SIG-M5 (cell line): ENCODE measurements at regions not wholly inside any gene's neighbourhood (a gene's known extent, or its start where the extent isn't known, plus 50 kb on each side); places are given as distances from the start of the nearest gene placed in this dataset.

Source experiments
- DNase-seq: peaks from one replicate; lab custom pipeline; 2025; lab: John Stamatoyannopoulos, UW

DNA sequence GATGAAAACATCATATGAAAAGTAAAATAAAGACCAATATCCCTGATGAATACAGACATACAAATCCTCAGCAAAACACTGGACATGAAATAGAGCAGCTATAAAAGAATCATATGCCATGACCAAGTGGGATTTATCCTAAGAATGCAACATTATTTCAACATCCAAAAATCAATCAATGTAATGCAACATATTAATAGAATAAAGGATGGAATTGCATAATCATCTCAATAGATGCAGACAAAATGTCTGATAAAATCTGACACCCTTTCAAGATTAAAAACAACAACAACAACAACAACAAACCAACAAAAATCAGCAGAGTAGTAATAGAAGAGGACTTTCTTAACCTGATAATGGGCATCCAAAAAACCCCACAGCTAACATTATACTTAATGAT is 63.8 kb upstream of the IL1R1 start:
- no peak for DNase-seq

DNA sequence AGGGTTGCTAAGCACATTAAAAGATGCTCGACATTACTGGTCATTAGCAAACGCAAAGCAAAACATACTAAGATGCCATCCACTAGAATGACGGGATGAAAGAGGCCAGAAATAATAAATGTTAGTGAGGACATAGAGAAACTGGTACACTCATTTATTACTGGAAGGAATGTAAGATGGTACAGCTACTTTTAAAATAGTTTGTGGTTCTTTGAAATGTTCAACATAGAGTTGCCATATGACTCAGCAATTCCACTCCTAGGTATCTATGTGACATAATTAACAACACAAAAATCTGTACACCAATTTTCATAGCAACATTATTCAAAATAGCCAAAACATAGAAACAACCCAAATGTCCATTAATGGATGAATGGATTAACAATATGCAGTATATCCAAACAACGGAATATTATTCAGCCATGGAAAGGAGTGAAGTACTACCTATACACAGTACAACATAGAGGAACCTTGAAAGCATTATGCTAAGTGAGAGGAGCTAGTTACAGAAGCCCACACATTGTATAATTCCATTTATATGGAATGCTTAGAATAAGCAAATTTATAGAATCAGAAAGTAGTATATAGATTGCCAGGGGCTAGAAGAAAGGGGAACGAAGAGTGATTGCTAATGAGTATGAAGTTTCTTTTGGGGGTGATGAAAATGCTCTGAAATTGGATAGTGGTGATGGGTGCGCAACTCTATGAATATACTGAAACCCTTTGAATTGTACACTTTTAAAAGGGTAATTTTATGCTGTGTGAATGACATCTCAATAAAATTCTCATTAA is 61.9 kb upstream of the IL1R1 start:
- no peak for DNase-seq

- DNase-seq: no peak
Observed at GRCh38 chr2:102081243-102081522, 61.4 kb upstream of the IL1R1 start.

- no peak for DNase-seq
Observed at GRCh38 chr2:102081606-102082005, 60.9 kb upstream of the IL1R1 start.

DNA sequence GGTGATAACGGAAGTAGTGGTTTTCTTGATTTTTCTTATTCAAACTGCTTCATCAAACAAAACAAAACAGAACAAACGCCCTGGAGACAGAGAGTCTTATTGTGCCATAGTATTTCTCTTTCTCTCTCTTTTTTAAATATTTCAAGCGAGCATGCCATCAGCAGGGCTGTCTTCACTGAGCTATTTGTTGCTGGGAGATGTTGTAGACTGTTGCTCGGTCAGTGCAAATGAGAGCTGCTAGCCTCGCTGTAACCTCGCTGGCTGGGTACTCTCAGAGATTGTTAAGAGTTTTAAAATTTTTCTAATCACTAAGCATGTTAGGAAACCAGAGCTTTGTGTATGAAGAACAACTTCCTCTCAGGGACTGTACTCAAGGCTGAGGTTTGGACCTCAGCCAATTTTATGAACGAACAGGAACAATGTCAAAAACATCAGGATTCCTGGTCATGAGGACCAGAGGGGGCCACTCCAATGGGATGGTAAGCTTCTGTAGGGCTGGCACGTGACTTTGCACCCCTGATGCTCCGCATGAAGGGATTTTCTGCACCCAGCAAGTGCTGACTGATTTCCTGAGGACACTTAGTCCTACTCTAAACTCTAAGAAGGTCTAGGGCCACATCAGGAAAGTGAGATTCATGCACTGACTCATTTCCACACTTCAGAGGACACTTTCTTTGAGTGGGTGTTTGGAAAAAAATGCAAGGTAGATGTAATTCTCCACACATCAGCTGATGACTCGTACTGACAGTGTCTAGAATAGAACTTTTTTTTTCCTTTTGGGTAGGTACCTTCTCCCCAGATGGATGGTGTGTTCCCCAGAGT is 59.8 kb upstream of the IL1R1 start:
- peak; percentile 41 for DNase-seq

GRCh38 chr2:102083393-102083703 is 59.2 kb upstream of the IL1R1 start:
- DNase-seq: no peak

GRCh38 chr2:102084651-102085050 is 57.9 kb upstream of the IL1R1 start:
- no peak for DNase-seq

GRCh38 chr2:102085238-102085637 is 57.3 kb upstream of the IL1R1 start:
- no peak for DNase-seq

- no peak for DNase-seq
Observed at GRCh38 chr2:102086150-102086872, 56.2 kb upstream of the IL1R1 start.

DNA sequence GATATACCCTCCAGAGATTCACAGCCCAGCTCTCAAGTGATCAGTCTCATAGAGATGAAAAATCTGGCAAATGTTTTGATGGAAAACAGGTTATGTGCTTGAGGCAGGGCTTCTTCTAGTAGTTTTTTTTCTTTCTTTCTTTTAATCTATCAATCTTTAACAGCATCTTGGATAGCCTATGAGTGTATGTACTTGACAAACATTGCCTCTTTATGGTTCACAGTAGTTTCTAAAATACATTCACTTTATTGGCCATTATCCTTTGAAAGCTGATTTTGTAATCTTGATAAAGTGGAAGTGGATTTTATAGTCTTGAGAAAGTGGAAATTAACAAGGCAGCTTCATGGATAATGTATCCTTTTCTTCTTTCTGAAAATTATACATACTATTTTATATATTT is 51.4 kb upstream of the IL1R1 start:
- no peak for DNase-seq

DNA sequence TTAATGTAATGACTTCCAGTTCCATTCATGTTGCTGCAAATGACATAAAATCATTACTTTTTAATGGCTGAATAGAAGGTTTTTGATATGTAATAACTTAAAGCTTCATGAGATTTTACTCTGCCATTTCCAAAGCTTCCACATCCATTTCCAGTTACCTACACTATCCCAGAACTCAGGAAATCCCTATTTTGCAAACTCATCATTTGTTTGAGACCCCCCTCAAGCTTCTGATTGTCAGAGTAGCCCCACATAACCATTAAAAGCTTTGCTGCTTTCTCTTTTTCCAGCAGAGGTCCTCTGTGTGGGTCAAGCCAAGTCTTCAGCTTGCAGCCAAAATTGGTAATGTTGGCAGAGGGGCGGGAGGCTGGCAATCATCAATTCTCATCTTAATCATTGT is 50.6 kb upstream of the IL1R1 start:
- no peak for DNase-seq

DNA sequence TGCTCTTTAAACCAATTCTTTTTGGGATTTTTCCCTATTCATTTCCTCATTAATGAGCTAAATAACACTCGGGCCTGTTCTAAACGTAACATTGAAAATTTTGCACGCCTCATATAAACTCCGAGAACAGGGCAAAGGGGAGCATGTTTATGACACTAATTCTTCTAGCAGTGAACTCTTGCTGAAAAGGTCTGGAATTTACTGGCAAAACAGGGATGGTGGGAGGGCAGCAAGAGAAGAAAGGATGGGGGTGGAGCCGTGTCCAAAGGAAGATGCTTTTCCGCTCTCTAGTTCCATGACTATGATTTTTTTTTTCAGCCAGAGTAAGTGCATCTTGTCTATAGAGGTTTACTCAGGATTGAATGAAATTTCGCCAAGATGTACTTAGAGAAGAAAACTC is 50.0 kb upstream of the IL1R1 start:
- DNase-seq: no peak
